Hepatocyte (in vitro differentiated cells): ENCODE measurements at regions not wholly inside any gene's neighbourhood (a gene's known extent, or its start where the extent isn't known, plus 50 kb on each side); places are given as distances from the start of the nearest gene placed in this dataset.

Experiments used
- CTCF ChIP-seq: fragments of 200-600 bp; sonication (generic); IDR thresholded peaks from 2 replicates; pipeline ENCODE4 v1.5.1; 2016; ENCODE audit warnings: antibody characterized with exemption, mild to moderate bottlenecking; ENCODE audit not compliant: poor library complexity
- EZH2 ChIP-seq: fragments of 200-600 bp; sonication (generic); IDR thresholded peaks from 2 replicates; pipeline ENCODE4 v1.6.1; 2016; ENCODE audit warnings: antibody characterized with exemption, mild to moderate bottlenecking, borderline replicate concordance
- EZH2phosphoT487 ChIP-seq: fragments of 200-600 bp; sonication (generic); IDR thresholded peaks from one replicate; pipeline ENCODE4 v1.6.1; 2018; ENCODE audit warnings: antibody characterized with exemption, mild to moderate bottlenecking, low read depth, moderate library complexity; ENCODE audit not compliant: unreplicated experiment, severe bottlenecking

- TF ChIP-seq CTCF (no peak), EZH2 (no peak), EZH2phosphoT487 (no peak)
Measured at GRCh38 chr1:81030441-81030840, 770.3 kb upstream of the ADGRL2 start.
